MM.1S (cell line): ENCODE measurements at regions not wholly inside any gene's neighbourhood (a gene's known extent, or its start where the extent isn't known, plus 50 kb on each side); places are given as distances from the start of the nearest gene placed in this dataset.

ENCODE experiments used
- DNase-seq: peaks from one replicate; pipeline ENCODE4 v3.0.0-alpha.2; 2015
- H2AFZ ChIP-seq: fragments of 300-600 bp; sonication (generic); 2 replicates; pipeline ENCODE4 v1.6.0; 2016; ENCODE audit warnings: antibody characterized with exemption, low read length
- H3F3A ChIP-seq: fragments of 300-600 bp; sonication (generic); 2 replicates; pipeline ENCODE4 v1.6.1; 2016; ENCODE audit warnings: mild to moderate bottlenecking, antibody characterized with exemption, low read length, moderate library complexity, mixed read lengths; ENCODE audit not compliant: insufficient read depth
- H3K27ac ChIP-seq: fragments of 300-600 bp; sonication (generic); 2 replicates; pipeline ENCODE4 v1.5.1; 2016; ENCODE audit warnings: mild to moderate bottlenecking, low read length
- H3K27me3 ChIP-seq: fragments of 300-600 bp; sonication (generic); replicated peaks from 2 replicates; pipeline ENCODE4 v1.6.0; 2016; ENCODE audit warnings: low read length; ENCODE audit not compliant: insufficient read depth
- H3K36me3 ChIP-seq: fragments of 300-600 bp; sonication (generic); replicated peaks from 2 replicates; pipeline ENCODE4 v1.6.1; 2016; ENCODE audit warnings: mild to moderate bottlenecking, low read length, mixed read lengths; ENCODE audit not compliant: insufficient read depth
- H3K4me1 ChIP-seq: fragments of 300-600 bp; sonication (generic); 2 replicates; pipeline ENCODE4 v1.6.1; 2016; ENCODE audit warnings: low read length, mixed read lengths
- H3K4me2 ChIP-seq: fragments of 300-600 bp; sonication (generic); 2 replicates; pipeline ENCODE4 v1.6.0; 2016; ENCODE audit warnings: low read depth, low read length
- H3K4me3 ChIP-seq: fragments of 300-600 bp; sonication (generic); 2 replicates; pipeline ENCODE4 v1.5.1; 2016; ENCODE audit warnings: low read length, mixed read lengths
- H3K79me2 ChIP-seq: fragments of 300-600 bp; sonication (generic); 2 replicates; pipeline ENCODE4 v1.6.1; 2016; ENCODE audit warnings: mixed run types, low read length, mixed read lengths
- H3K9ac ChIP-seq: fragments of 300-600 bp; sonication (generic); 2 replicates; pipeline ENCODE4 v1.6.1; 2016; ENCODE audit warnings: low read length, mixed read lengths
- H3K9me2 ChIP-seq: fragments of 300-600 bp; sonication (generic); replicated peaks from 2 replicates; pipeline ENCODE4 v1.6.1; 2016; ENCODE audit warnings: mild to moderate bottlenecking, low read length, mixed read lengths; ENCODE audit not compliant: insufficient read depth
- H3K9me3 ChIP-seq: fragments of 300-600 bp; sonication (generic); replicated peaks from 2 replicates; pipeline ENCODE4 v1.6.1; 2016; ENCODE audit warnings: mild to moderate bottlenecking, low read length, mixed read lengths; ENCODE audit not compliant: insufficient read depth
- H4K20me1 ChIP-seq: fragments of 300-600 bp; sonication (generic); 2 replicates; pipeline ENCODE4 v1.6.1; 2016; ENCODE audit warnings: mild to moderate bottlenecking, low read length, moderate library complexity, mixed read lengths; ENCODE audit not compliant: insufficient read depth
- CTCF ChIP-seq: fragments of 300-600 bp; sonication (generic); IDR thresholded peaks from 2 replicates; pipeline ENCODE4 v1.5.1; 2016; ENCODE audit warnings: antibody characterized with exemption, low read length, mixed read lengths
- EZH2 ChIP-seq: fragments of 300-600 bp; sonication (generic); optimal IDR thresholded peaks from 2 replicates; pipeline ENCODE3; 2017; ENCODE audit warnings: low read depth, mild to moderate bottlenecking, antibody characterized with exemption, low read length, mixed read lengths
- EZH2phosphoT487 ChIP-seq: fragments of 300-600 bp; sonication (generic); IDR thresholded peaks from 2 replicates; pipeline ENCODE4 v1.6.1; 2018; ENCODE audit warnings: antibody characterized with exemption, low read length

- Histone ChIP-seq H3F3A (no peaks in the 10 kb centered on the region), H3K27me3 (no peaks in the 10 kb centered on the region), H3K4me2 (no peak overlapping the region), H3K9me2 (no peaks in the 10 kb centered on the region), H2AFZ (no peak overlapping the region), H3K4me3 (no peak overlapping the region), H3K9ac (no peak overlapping the region), H4K20me1 (no peaks in the 10 kb centered on the region), H3K27ac (no peak overlapping the region), H3K79me2 (no peaks in the 10 kb centered on the region), H3K4me1 (no peaks in the 10 kb centered on the region), H3K36me3 (no peaks in the 10 kb centered on the region), H3K9me3 (no peaks in the 10 kb centered on the region)
- TF ChIP-seq EZH2phosphoT487 = no peak
- TF ChIP-seq EZH2 = no peak
- TF ChIP-seq CTCF = no peak
- DNase-seq = no peak
Measured at GRCh38 chr6:85942844-85943243, 300.2 kb upstream of the SYNCRIP start.

- no peak overlapping the region for H3K4me3 ChIP-seq
- H4K20me1 ChIP-seq = no peaks in the 10 kb centered on the region
- no peak overlapping the region for H3K9ac ChIP-seq
Measured at GRCh38 chr6:85936916-85937315, 294.2 kb upstream of the SYNCRIP start.

GRCh38 chr6:85923013-85923430 lies 280.3 kb upstream of the SYNCRIP start:
- H3K36me3 ChIP-seq = no peaks in the 10 kb centered on the region
- TF ChIP-seq CTCF (peak; percentile 75), EZH2 (no peak)
- H3K4me3 ChIP-seq = no peak overlapping the region
- no peaks in the 10 kb centered on the region for H3K79me2 ChIP-seq
- H3K9ac ChIP-seq = no peak overlapping the region
- H4K20me1 ChIP-seq = no peaks in the 10 kb centered on the region
- no peaks in the 10 kb centered on the region for H3K9me3 ChIP-seq
- H2AFZ ChIP-seq = 0 out of 2 replicates have a peak overlapping the region, but pooled peaks have one; percentile 4
- H3F3A ChIP-seq = no peaks in the 10 kb centered on the region
- H3K4me1 ChIP-seq = no peaks in the 10 kb centered on the region
- H3K27ac ChIP-seq = no peak overlapping the region
- H3K4me2 ChIP-seq = no peak overlapping the region
- peak; percentile 64 for DNase-seq
- no peaks in the 10 kb centered on the region for H3K27me3 ChIP-seq
- H3K9me2 ChIP-seq = no peaks in the 10 kb centered on the region

More at GRCh38 chr6:85936916-85937315, 294.2 kb upstream of the SYNCRIP start:
- H3K4me1 ChIP-seq = no peaks in the 10 kb centered on the region
- DNase-seq = no peak
- no peaks in the 10 kb centered on the region for H3K79me2 ChIP-seq
- no peaks in the 10 kb centered on the region for H3K9me2 ChIP-seq
- H2AFZ ChIP-seq = no peak overlapping the region
- no peaks in the 10 kb centered on the region for H3K36me3 ChIP-seq
- H3K4me2 ChIP-seq = no peak overlapping the region
- TF ChIP-seq EZH2phosphoT487 (no peak), EZH2 (no peak), CTCF (no peak)
- no peaks in the 10 kb centered on the region for H3F3A ChIP-seq
- H3K27ac ChIP-seq = no peak overlapping the region
- H3K9me3 ChIP-seq = no peaks in the 10 kb centered on the region
- H3K27me3 ChIP-seq = no peaks in the 10 kb centered on the region
